Gastroesophageal sphincter (tissue), 3 donors: ENCODE measurements at regions not wholly inside any gene's neighbourhood (a gene's known extent, or its start where the extent isn't known, plus 50 kb on each side); places are given as distances from the start of the nearest gene placed in this dataset.

ENCODE experiments used
- POLR2A ChIP-seq, 2 donors: fragments of 450-650 bp; IDR thresholded peaks; one replicate each; pipeline ENCODE4 v1.6.1; 2017; ENCODE audit warnings: antibody characterized with exemption in 2 of 2, mild to moderate bottlenecking in 2 of 2, moderate library complexity in 1 of 2
- POLR2AphosphoS5 ChIP-seq: sonication (generic); formaldehyde crosslinking; IDR thresholded peaks from one replicate; pipeline ENCODE4 v1.6.1; 2017; ENCODE audit warnings: antibody characterized with exemption
- TF ChIP-seq, protein P1 (sequence below), 4 experiments: fragments of 200-600 bp in 2 of 4; fragments of 450-650 bp in 2 of 4; sonication (generic) in 1 of 4; IDR thresholded peaks; one replicate each; pipeline ENCODE4 v1.5.1; 2017 to 2019; ENCODE audit warnings: antibody characterized with exemption in 4 of 4, mild to moderate bottlenecking in 2 of 4, moderate library complexity in 2 of 4

DNA sequence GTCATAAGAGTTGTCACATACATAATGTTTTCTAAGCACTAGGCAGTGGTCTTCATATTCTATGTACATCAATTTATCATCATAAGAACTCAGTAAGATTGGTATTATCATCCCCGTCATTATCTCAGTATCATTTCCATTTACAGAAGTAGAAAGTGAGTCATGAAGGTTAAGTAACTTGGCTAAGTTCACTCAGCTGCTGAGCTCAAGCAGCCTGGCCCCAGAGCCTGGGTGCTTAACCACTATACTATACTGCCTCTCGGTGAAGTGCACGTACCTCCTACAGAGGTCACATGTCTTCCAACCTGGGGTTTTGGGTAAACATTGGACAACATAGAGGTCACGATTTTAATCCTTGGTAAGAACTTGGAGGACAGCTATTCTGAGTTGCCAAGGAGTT lies 161.5 kb upstream of the GATB start:
- TF ChIP-seq, protein P1, sequence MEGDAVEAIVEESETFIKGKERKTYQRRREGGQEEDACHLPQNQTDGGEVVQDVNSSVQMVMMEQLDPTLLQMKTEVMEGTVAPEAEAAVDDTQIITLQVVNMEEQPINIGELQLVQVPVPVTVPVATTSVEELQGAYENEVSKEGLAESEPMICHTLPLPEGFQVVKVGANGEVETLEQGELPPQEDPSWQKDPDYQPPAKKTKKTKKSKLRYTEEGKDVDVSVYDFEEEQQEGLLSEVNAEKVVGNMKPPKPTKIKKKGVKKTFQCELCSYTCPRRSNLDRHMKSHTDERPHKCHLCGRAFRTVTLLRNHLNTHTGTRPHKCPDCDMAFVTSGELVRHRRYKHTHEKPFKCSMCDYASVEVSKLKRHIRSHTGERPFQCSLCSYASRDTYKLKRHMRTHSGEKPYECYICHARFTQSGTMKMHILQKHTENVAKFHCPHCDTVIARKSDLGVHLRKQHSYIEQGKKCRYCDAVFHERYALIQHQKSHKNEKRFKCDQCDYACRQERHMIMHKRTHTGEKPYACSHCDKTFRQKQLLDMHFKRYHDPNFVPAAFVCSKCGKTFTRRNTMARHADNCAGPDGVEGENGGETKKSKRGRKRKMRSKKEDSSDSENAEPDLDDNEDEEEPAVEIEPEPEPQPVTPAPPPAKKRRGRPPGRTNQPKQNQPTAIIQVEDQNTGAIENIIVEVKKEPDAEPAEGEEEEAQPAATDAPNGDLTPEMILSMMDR (IDR thresholded peaks at IDR 0.05) = no peak
- TF ChIP-seq POLR2AphosphoS5 (no peak), POLR2A (IDR thresholded peaks at IDR 0.05) (no peak)
